ENCODE measurements at regions not wholly inside any gene's neighbourhood (a gene's known extent, or its start where the extent isn't known, plus 50 kb on each side); places are given as distances from the start of the nearest gene placed in this dataset.

DNA sequence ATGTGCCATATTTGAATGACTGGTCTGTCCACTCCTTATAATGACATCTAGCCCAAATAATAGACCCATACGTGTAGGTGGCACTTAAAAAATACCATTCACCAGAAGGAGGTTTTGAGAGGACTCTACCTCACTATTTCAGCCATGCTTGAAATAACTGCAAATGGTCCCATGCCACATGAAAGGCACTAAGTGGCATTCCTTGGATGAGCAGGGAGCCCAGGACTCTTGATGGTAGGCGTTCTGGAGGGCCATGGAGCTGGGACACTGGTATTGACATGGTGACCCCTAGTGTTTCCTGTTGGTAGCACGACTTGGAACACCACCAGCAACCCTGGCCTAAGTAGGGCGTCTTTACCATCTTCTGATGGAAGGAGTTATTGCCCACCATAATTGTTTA, 148.7 kb upstream of the ZFHX3 start:
- no peak for TF ChIP-seq POLR2A (IDR thresholded peaks at IDR 0.05; ENCODE audit: low read depth, low read length)
- no peak for TF ChIP-seq POLR2AphosphoS5 (IDR thresholded peaks at IDR 0.05; ENCODE audit: low read depth, low read length)
- no peak for TF ChIP-seq TAF1 (IDR thresholded peaks at IDR 0.05; ENCODE audit: borderline replicate concordance, low read depth, low read length)
